PC-9 (cell line): ENCODE measurements at regions not wholly inside any gene's neighbourhood (a gene's known extent, or its start where the extent isn't known, plus 50 kb on each side); places are given as distances from the start of the nearest gene placed in this dataset.

Experiments used
- EZH2 ChIP-seq: fragments of 200-600 bp; sonication (generic); IDR thresholded peaks from 2 replicates; pipeline ENCODE4 v1.8.0; 2017; ENCODE audit warnings: antibody characterized with exemption, low read depth
- TF ChIP-seq, protein P1 (sequence below): fragments of 200-600 bp; sonication (generic); conservative IDR thresholded peaks from 2 replicates; pipeline ENCODE4 v1.6.1; 2017; ENCODE audit warnings: mixed run types, antibody characterized with exemption, mild to moderate bottlenecking, moderate library complexity

GRCh38 chr20:23228912-23229311 is 121.7 kb upstream of the NXT1 start:
- TF ChIP-seq, protein P1, sequence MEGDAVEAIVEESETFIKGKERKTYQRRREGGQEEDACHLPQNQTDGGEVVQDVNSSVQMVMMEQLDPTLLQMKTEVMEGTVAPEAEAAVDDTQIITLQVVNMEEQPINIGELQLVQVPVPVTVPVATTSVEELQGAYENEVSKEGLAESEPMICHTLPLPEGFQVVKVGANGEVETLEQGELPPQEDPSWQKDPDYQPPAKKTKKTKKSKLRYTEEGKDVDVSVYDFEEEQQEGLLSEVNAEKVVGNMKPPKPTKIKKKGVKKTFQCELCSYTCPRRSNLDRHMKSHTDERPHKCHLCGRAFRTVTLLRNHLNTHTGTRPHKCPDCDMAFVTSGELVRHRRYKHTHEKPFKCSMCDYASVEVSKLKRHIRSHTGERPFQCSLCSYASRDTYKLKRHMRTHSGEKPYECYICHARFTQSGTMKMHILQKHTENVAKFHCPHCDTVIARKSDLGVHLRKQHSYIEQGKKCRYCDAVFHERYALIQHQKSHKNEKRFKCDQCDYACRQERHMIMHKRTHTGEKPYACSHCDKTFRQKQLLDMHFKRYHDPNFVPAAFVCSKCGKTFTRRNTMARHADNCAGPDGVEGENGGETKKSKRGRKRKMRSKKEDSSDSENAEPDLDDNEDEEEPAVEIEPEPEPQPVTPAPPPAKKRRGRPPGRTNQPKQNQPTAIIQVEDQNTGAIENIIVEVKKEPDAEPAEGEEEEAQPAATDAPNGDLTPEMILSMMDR, result no peak
- no peak for TF ChIP-seq EZH2
